Kidney (tissue), 13 donors: ENCODE measurements at regions not wholly inside any gene's neighbourhood (a gene's known extent, or its start where the extent isn't known, plus 50 kb on each side); places are given as distances from the start of the nearest gene placed in this dataset.
"Not testable (repeated sequence)": the region's sequence is repeated elsewhere in the genome, so short reads cannot be mapped to it uniquely, and the experiment has no call there.

Source experiments
- DNase-seq, 5 donors: peaks; one replicate each; pipeline ENCODE4 v3.0.0-alpha.2; 2013 to 2020
- FAIRE-seq: peaks from 2 replicates; lab custom pipeline; 2012; peaks lifted over from hg19 to GRCh38; lab: Jason Lieb, UNC
- H3K27ac ChIP-seq, 2 donors: one replicate each; pipeline ENCODE4 v1.7.0; 2013; ENCODE audit warnings: low read depth in 2 of 2, low read length in 2 of 2, inconsistent platforms in 1 of 2
- H3K27me3 ChIP-seq: one replicate; pipeline ENCODE4 v1.7.1; 2013; ENCODE audit warnings: low read length, inconsistent platforms; ENCODE audit not compliant: control insufficient read depth, insufficient read depth
- H3K36me3 ChIP-seq, 3 donors: one replicate each; pipeline versions ENCODE4 v1.7.0 to v1.7.1; 2013; ENCODE audit warnings: low read length in 3 of 3, control low read depth in 1 of 3, inconsistent platforms in 1 of 3; ENCODE audit not compliant: insufficient read depth in 3 of 3, control insufficient read depth in 2 of 3
- H3K4me1 ChIP-seq, 3 donors: one replicate each; pipeline versions ENCODE4 v1.7.0 to v1.7.1; 2013; ENCODE audit warnings: low read length in 3 of 3, inconsistent platforms in 1 of 3, low read depth in 1 of 3; ENCODE audit not compliant: control insufficient read depth in 2 of 3, insufficient read depth in 2 of 3
- H3K4me3 ChIP-seq, 3 donors: one replicate each; pipeline versions ENCODE4 v1.7.0 to v1.8.1; 2013; ENCODE audit warnings: low read length in 3 of 3, control low read depth in 1 of 3, inconsistent platforms in 1 of 3
- H3K9ac ChIP-seq, 3 donors: one replicate each; pipeline versions ENCODE4 v1.7.0 to v1.7.1; 2013; ENCODE audit warnings: low read length in 3 of 3, control low read depth in 1 of 3, inconsistent platforms in 1 of 3
- H3K9me3 ChIP-seq, 3 donors: one replicate each; pipeline versions ENCODE4 v1.7.0 to v1.7.1; 2013; ENCODE audit warnings: low read length in 3 of 3, control low read depth in 1 of 3, inconsistent platforms in 1 of 3; ENCODE audit not compliant: control insufficient read depth in 2 of 3, insufficient read depth in 1 of 3
- intact Hi-C: fragments of 100-400 bp; cut with DNase I; formaldehyde crosslinking; loops from one replicate; pipeline ENCODE4 v1.11.1; 2022
- TF ChIP-seq, protein P1 (sequence below): IDR thresholded peaks from 3 replicates; pipeline ENCODE4 v1.5.1; 2012; ENCODE audit warnings: mild to moderate bottlenecking, moderate library complexity, borderline replicate concordance; ENCODE audit not compliant: insufficient read depth; ENCODE audit errors: extremely low read depth
- donor health status: control.
- donor health status: control.
- donor health status: control.
- donor health status: control.
- donor health status: control.
- donor health status: DM: yes; HTN: yes; CAD: no.
- donor health status: Normal renal cell carcinoma (clear cell type).

DNA sequence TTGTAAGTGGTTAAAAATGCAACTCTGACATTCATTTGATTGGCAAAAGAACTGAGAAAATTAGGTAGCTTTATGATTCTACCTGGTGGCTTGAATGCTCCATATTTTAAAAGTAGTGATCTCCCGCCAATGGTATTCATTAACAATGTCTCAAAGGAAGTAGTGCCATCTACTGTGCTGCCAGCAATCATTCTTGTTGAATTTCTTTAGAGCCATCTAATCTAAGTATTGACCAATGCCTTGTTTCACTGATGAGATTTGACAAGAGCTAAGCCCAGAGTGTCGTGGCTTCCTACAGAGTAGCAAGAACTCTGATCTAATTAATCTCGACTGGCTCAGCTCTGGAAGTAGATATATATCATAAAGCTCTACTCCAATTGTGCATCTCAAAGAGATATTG is 696.7 kb downstream of the C6orf118 start:
- Histone ChIP-seq H3K27ac (no peak overlapping the region), H3K4me3 (no peak overlapping the region), H3K9ac (no peak overlapping the region), H3K36me3 (no peaks in the 10 kb centered on the region), H3K4me1 (no peaks in the 10 kb centered on the region), H3K9me3 (no peaks in the 10 kb centered on the region), H3K27me3 (no peaks in the 10 kb centered on the region)
- intact Hi-C loops: no loop called here
- DNase-seq (no peak), FAIRE-seq (no peak)
- TF ChIP-seq, protein P1, sequence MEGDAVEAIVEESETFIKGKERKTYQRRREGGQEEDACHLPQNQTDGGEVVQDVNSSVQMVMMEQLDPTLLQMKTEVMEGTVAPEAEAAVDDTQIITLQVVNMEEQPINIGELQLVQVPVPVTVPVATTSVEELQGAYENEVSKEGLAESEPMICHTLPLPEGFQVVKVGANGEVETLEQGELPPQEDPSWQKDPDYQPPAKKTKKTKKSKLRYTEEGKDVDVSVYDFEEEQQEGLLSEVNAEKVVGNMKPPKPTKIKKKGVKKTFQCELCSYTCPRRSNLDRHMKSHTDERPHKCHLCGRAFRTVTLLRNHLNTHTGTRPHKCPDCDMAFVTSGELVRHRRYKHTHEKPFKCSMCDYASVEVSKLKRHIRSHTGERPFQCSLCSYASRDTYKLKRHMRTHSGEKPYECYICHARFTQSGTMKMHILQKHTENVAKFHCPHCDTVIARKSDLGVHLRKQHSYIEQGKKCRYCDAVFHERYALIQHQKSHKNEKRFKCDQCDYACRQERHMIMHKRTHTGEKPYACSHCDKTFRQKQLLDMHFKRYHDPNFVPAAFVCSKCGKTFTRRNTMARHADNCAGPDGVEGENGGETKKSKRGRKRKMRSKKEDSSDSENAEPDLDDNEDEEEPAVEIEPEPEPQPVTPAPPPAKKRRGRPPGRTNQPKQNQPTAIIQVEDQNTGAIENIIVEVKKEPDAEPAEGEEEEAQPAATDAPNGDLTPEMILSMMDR: no peak

DNA sequence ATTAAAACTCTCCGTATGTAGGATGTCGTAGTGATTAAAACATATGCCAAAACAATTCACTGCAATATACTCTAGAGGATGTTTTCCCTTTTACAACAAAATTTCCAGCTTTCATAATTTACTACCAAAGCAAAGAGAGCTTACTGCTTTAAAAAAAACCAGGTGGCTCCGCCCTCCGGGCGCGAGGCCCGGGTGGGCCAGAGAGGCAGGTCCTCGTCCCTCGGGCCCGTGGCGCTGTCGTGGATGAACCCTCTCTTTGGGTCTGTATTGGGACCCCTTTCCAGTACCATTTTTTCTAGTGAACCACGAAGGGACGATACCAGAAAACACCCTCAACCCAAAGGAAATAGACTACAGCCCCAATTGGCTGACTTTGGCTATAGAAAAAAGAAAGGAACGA is 698.5 kb downstream of the C6orf118 start:
- H3K4me3 ChIP-seq, FAIRE-seq, H3K9ac ChIP-seq, DNase-seq, H3K27ac ChIP-seq, intact Hi-C loops, H3K9me3 ChIP-seq, H3K4me1 ChIP-seq, H3K36me3 ChIP-seq, H3K27me3 ChIP-seq: not testable (repeated sequence)

DNA sequence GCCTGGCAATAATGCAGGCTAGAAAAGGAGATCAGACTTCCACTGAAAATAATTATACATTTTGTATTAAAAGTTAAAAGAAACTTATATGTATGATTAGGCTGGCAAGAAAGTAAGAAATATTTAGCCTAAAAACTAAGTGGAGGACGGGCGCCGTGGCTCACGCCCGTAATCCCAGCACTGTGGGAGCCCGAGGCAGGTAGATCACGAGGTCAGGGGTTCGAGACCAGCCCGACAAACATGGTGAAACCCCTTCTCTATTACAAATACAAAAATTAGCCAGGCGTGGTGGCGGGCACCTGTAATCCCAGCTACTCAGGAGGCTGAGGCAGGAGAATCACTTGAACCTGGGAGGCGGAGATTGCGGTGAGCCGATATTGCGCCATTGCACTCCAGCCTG is 707.0 kb downstream of the C6orf118 start:
- intact Hi-C loops, H3K4me3 ChIP-seq, H3K9me3 ChIP-seq, H3K36me3 ChIP-seq, H3K27me3 ChIP-seq, FAIRE-seq, H3K27ac ChIP-seq, H3K9ac ChIP-seq, DNase-seq, H3K4me1 ChIP-seq: not testable (repeated sequence)

DNA sequence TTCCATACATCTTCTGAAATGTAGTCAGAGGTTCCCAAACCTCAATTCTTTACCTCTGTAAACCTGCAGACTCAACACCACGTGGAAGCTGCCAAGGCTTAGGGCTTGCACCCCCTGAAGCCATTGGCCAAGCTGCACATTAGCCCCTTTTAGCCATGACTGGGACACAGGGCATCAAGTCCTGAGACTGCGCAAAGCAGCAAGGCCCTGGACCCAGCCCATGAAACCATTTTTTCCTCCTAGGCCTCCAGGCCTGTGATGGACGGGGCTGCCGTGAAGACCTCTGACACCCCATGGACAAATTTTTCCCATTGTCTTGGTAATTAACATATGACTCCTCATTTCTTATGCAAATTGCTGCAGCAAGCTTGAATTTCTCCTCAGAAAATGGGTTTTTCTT is 727.8 kb downstream of the C6orf118 start:
- Histone ChIP-seq H3K4me3 (no peak overlapping the region), H3K4me1 (no peaks in the 10 kb centered on the region), H3K9me3 (peaks cover 0 to 13% (median 0%) of the 10 kb centered on the region in 3 donors), H3K36me3 (no peaks in the 10 kb centered on the region), H3K9ac (no peak overlapping the region), H3K27ac (no peak overlapping the region), H3K27me3 (no peaks in the 10 kb centered on the region)
- FAIRE-seq (no peak), DNase-seq (no peak)
- TF ChIP-seq, protein P1: no peak
- intact Hi-C loops: no loop called here

DNA sequence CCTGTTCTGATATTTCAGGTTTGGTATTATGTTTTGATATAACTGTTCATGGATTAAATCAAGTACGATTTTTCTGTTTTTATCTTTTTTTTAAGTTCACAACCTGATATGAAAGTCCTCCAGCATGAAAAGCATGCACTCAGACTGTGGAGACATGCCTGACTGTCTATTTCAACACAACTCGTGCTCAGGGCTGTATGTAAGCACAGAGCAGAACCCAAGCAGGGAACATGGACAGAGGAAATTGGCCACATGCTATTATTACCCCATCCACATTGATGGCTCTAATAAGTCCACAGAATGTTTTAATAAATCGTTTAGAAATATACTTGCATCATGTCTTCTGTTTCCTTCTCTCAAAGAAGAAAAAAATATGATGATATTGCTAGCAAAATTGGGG is 730.4 kb downstream of the C6orf118 start:
- Histone ChIP-seq H3K4me1 (no peaks in the 10 kb centered on the region), H3K4me3 (no peak overlapping the region), H3K9me3 (peaks cover 0 to 10% (median 0%) of the 10 kb centered on the region in 3 donors), H3K36me3 (no peaks in the 10 kb centered on the region), H3K27ac (no peak overlapping the region), H3K9ac (no peak overlapping the region), H3K27me3 (no peaks in the 10 kb centered on the region)
- DNase-seq (no peak), FAIRE-seq (no peak)
- TF ChIP-seq, protein P1: no peak
- intact Hi-C loops: no loop called here
